GM19193 (cell line): ENCODE measurements at regions not wholly inside any gene's neighbourhood (a gene's known extent, or its start where the extent isn't known, plus 50 kb on each side); places are given as distances from the start of the nearest gene placed in this dataset.

Experiments
- POLR2A ChIP-seq: IDR thresholded peaks from 4 replicates; pipeline ENCODE4 v1.6.1; 2011; ENCODE audit not compliant: insufficient read depth, insufficient read length; ENCODE audit errors: extremely low read depth

- no peak for TF ChIP-seq POLR2A
Observed at GRCh38 chr6:56904068-56904467, 50.8 kb upstream of the BEND6 start.

DNA sequence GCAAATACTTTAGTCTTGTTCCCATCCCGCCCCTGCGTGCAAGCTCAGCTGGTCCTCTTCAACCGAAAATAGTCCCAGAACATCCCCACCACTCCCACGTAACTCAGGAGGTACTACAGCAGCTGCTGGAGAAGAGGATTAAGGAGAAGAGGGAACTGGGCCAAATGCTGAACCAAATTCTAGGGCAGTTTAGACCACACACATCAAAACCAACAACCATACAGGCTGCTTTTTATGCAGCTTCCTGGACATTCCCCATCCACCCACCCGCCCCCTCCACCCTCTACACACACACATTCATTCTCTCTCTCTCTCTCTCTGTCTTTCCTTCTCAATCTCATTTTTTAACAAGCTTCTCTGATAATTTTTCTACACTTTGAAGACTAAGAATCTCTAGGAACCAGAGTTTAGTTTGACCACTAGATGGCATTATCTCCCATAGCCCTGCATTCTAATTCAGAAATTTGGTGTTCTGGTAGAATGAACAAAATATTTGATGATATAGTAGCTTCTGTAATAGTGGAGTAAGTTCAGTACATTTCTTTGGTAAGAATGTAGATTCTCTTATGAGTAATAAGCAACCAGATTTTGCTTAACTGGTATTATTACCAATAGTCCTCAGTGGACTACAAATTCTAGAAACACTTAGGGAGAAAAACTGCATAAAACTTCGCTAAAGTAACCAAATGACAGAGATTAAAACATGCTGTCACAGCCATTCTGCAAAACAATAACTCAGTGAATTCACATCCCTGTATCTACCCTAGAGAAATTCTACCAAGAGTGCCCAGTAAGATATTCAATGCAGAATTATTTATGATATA, 52.1 kb upstream of the BEND6 start:
- no peak for TF ChIP-seq POLR2A

GRCh38 chr6:56900784-56901183, 54.1 kb upstream of the BEND6 start:
- no peak for TF ChIP-seq POLR2A

GRCh38 chr6:56899753-56900152, 55.2 kb upstream of the BEND6 start:
- no peak for TF ChIP-seq POLR2A

DNA sequence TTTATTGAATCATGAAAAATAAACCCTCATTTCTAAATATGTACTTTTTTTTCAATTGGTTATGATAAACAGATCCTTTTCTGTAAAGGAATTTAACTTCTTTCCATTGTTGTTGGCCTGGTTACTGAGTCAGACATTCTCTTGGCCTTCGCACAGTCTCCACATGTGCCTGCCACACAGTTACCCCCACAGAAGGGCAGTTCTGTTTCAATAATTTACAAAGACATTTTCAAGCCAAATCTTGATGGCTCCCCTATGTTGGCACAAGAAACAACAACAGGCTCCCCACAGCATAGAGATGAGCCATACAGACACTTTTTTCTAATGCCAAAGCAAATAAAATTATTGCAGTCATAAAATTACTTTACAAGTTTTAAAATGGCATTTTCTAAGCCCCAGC, 55.6 kb upstream of the BEND6 start:
- TF ChIP-seq POLR2A: no peak

DNA sequence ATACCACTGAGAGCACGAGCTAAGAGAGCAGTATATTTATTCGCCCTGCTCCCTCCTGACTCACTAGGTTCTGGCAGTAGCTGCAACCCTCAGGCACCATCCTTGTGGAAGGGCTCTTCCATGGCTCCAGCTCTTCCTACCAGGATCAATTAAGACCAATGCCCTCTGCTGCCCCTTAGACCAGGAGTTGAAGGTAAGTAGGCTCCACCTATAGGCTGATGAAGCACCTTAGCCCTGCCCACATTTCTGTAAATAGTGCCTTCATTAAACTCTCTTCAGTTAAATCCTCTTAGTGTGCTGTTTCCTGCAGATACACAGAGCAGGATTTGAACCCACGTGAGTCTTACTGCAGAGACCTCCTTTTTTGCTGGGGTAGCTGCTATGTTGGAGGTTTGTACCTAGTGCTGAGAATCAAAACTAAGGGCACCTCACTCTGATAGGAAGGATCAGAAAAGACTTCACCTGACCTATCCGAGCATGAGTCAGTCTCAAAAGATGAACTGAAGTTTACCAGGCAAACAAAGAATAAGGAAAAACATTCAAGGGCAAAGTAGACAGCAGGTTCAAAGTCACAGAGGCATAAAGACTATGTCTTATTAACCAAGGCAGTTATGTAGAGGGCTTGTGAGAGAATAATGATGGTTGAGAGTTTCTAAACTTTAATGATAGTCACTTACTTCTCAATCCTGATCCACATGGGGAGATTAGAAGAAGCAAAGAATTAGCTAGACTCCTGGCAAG, 56.9 kb upstream of the BEND6 start:
- TF ChIP-seq POLR2A: no peak

DNA sequence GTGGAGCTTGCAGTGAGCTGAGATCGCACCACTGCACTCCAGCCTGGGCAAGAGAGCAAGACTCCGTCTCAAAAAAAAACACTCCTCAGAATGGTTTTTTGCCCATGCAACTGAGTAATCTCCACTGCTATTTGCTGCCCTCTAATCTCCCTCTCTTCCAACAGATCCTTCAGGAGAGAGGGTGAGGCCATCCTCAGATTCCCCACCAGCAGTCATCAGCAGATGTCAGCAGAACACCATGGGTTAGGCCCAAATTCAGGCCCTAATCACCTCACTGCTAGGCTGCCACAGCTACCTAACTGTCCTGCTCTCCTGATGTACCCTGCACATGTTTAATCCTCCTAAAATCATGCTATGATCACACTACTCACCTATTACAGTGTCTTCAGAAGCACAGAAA, 63.2 kb upstream of the BEND6 start:
- no peak for TF ChIP-seq POLR2A

GRCh38 chr6:56890683-56891429, 64.1 kb upstream of the BEND6 start:
- no peak for TF ChIP-seq POLR2A

DNA sequence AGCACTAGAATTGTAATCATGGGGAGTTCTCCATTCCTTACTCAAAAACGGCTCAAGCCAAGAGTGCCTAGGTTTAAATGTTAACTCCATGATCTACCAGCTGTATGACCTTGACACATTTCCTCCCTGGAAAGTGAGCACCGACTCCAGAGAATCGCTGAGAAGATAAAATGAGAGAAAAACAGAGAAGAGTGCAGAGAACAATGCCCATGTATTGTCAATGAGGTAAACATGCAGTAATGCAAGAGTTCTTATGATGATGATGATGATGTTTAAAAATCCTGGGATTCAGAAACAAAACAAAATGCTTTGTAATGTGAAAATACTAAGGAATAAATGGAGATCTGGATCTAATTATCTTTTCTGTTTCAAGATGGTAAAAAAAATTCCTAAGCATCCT, 64.8 kb upstream of the BEND6 start:
- TF ChIP-seq POLR2A: no peak

- no peak for TF ChIP-seq POLR2A
Observed at GRCh38 chr6:56889492-56889891, 65.4 kb upstream of the BEND6 start.

GRCh38 chr6:56888687-56889086, 66.2 kb upstream of the BEND6 start:
- TF ChIP-seq POLR2A: no peak

- no peak for TF ChIP-seq POLR2A
Observed at GRCh38 chr6:56887086-56887485, 67.8 kb upstream of the BEND6 start.

- TF ChIP-seq POLR2A: no peak
Observed at GRCh38 chr6:56877922-56878321, 77.0 kb upstream of the BEND6 start.

DNA sequence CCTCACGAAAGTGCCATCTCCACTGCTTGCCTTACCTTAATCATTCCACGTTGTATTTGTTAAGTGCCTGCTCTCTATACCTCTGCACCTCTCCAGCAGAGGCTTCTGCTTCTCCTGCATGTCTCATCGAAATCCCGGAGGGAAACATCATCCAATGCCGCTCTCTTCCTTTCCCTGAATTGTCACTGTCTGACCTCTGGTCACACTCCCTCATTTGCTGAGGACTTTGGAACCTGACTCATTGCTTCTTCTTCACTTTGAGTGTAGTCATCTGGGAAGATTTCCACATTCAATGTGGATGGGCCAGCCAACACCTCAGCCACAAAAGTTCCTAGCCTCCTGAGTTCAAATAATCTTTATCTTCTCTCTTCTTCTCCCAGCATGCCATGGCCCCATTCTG, 78.9 kb upstream of the BEND6 start:
- no peak for TF ChIP-seq POLR2A

- no peak for TF ChIP-seq POLR2A
Observed at GRCh38 chr6:56875523-56875922, 79.4 kb upstream of the BEND6 start.
